Spleen (tissue), 11 donors: ENCODE measurements at regions not wholly inside any gene's neighbourhood (a gene's known extent, or its start where the extent isn't known, plus 50 kb on each side); places are given as distances from the start of the nearest gene placed in this dataset.
"Not testable (repeated sequence)": the region's sequence is repeated elsewhere in the genome, so short reads cannot be mapped to it uniquely, and the experiment has no call there.

Experiments used
- DNase-seq: peaks from one replicate; pipeline ENCODE4 v3.0.0-alpha.2; 2020
- H3K27ac ChIP-seq, 8 donors: fragments of 200-600 bp; sonication (generic) in 7 of 8; 1 replicate in 4 of 8; 2 replicates in 4 of 8; pipeline versions ENCODE4 v1.5.0 to v1.8.0; 2016 to 2021; ENCODE audit warnings: inconsistent platforms in 4 of 8, mild to moderate bottlenecking in 4 of 8, moderate library complexity in 1 of 8
- H3K27me3 ChIP-seq, 7 donors: fragments of 200-600 bp; sonication (generic) in 6 of 7; replicated peaks in 1 of 7; 1 replicate in 4 of 7; 2 replicates in 3 of 7; pipeline versions ENCODE4 v1.5.0 to v1.8.0; 2016 to 2021; ENCODE audit warnings: inconsistent platforms in 3 of 7, mild to moderate bottlenecking in 1 of 7
- H3K36me3 ChIP-seq, 6 donors: fragments of 200-600 bp; sonication (generic) in 5 of 6; 1 replicate in 4 of 6; 2 replicates in 2 of 6; pipeline versions ENCODE4 v1.5.0 to v1.8.0; 2016 to 2021; ENCODE audit warnings: inconsistent platforms in 2 of 6
- H3K4me1 ChIP-seq, 6 donors: fragments of 200-600 bp; sonication (generic) in 5 of 6; 1 replicate in 3 of 6; 2 replicates in 3 of 6; pipeline versions ENCODE4 v1.5.0 to v1.8.0; 2016 to 2021; ENCODE audit warnings: inconsistent platforms in 3 of 6
- H3K4me3 ChIP-seq, 8 donors: fragments of 200-600 bp; sonication (generic) in 7 of 8; 1 replicate in 4 of 8; 2 replicates in 4 of 8; pipeline versions ENCODE4 v1.5.0 to v1.8.0; 2016 to 2021; ENCODE audit warnings: inconsistent platforms in 4 of 8, mild to moderate bottlenecking in 4 of 8, moderate library complexity in 2 of 8
- H3K9me3 ChIP-seq, 8 donors: fragments of 200-600 bp; sonication (generic) in 7 of 8; 1 replicate in 4 of 8; 2 replicates in 4 of 8; pipeline versions ENCODE4 v1.5.0 to v1.8.0; 2016 to 2021; ENCODE audit warnings: inconsistent platforms in 4 of 8
- CTCF ChIP-seq, 11 experiments: fragments of 200-600 bp in 7 of 11; fragments of 450-650 bp in 4 of 11; sonication (generic) in 4 of 11; IDR thresholded peaks in 8 of 11; conservative IDR thresholded peaks in 3 of 11; 1 replicate in 7 of 11; 2 replicates in 4 of 11; pipeline versions ENCODE4 v1.4.0 to v1.8.0; 2016 to 2021; ENCODE audit warnings: antibody characterized with exemption in 11 of 11, inconsistent platforms in 4 of 11, mild to moderate bottlenecking in 1 of 11
- POLR2A ChIP-seq, 3 donors: fragments of 450-650 bp; IDR thresholded peaks; one replicate each; pipeline ENCODE4 v1.5.1; 2017; ENCODE audit warnings: antibody characterized with exemption in 3 of 3, mild to moderate bottlenecking in 1 of 3
- POLR2AphosphoS5 ChIP-seq, 3 donors: sonication (generic); formaldehyde crosslinking; IDR thresholded peaks; one replicate each; pipeline ENCODE4 v1.5.1; 2017; ENCODE audit warnings: antibody characterized with exemption in 3 of 3
- WGBS, 5 donors: extraction: QIAGEN DNeasy Blood & Tissue Kit in 3 of 5; methylation state at CpG; one replicate each; pipeline versions ENCODE4 v1.1.5 to v1.1.7; 2013 to 2018; 5-methylcytosine and 5-hydroxymethylcytosine counted together
- intact Hi-C: fragments of 100-400 bp; cut with DNase I; formaldehyde crosslinking; loops from one replicate; pipeline ENCODE4 v1.15.0; 2023; ENCODE audit warnings: low total_unique reads
- donor health status: healthy with polysubstance abuse.
- donor health status: DM: no; HTN: no; CAD: no; lungs with moderate emphysema.
- donor health status: DM: no; HTN: no; CAD: no.
- donor health status: Bipolar disorder and iron deficiency.
- donor health status: healthy.
- donor health status: DM: no; HTN: no; CAD: no.
- donor health status: DM: yes; HTN: yes; CAD: no.

- DNase-seq: no peak
- H3K27me3 ChIP-seq: no peaks in the 10 kb centered on the region
- H3K27ac ChIP-seq: no peak overlapping the region
- WGBS, 5 donors: 51 to 70% (median 60%) methylated on average over 4 of the region's 4 CpGs
- H3K9me3 ChIP-seq: no peaks in the 10 kb centered on the region
- TF ChIP-seq POLR2A (IDR thresholded peaks at IDR 0.05) (no peak), CTCF (IDR thresholded peaks at IDR 0.05 in 8 of 11, conservative IDR thresholded peaks at IDR 0.05 in 3 of 11) (no peak), POLR2AphosphoS5 (IDR thresholded peaks at IDR 0.05) (no peak)
- intact Hi-C loops: no loop called here
- H3K4me1 ChIP-seq: no peaks in the 10 kb centered on the region
- no peaks in the 10 kb centered on the region for H3K36me3 ChIP-seq
- H3K4me3 ChIP-seq: no peak overlapping the region
Observed at GRCh38 chr21:33966324-33966949, 50.8 kb upstream of the ATP5PO start.

- H3K4me1 ChIP-seq, H3K4me3 ChIP-seq, H3K27ac ChIP-seq, H3K36me3 ChIP-seq, H3K27me3 ChIP-seq, H3K9me3 ChIP-seq, intact Hi-C loops, DNase-seq: not testable (repeated sequence)
- WGBS, 5 donors: 95 to 99% (median 97%) methylated on average over 9 of the region's 9 CpGs
Observed at GRCh38 chr21:33965662-33966061, 50.1 kb upstream of the ATP5PO start.
